Prostate gland (tissue), 2 donors: ENCODE measurements at regions not wholly inside any gene's neighbourhood (a gene's known extent, or its start where the extent isn't known, plus 50 kb on each side); places are given as distances from the start of the nearest gene placed in this dataset.
"Not testable (repeated sequence)": the region's sequence is repeated elsewhere in the genome, so short reads cannot be mapped to it uniquely, and the experiment has no call there.

ENCODE experiments used
- DNase-seq: peaks from one replicate; pipeline ENCODE4 v3.0.0-alpha.2; 2019; ENCODE audit warnings: low spot score
- H3K27ac ChIP-seq, 2 donors: fragments of 200-600 bp; sonication (generic); 2 replicates each; pipeline ENCODE4 v1.5.1; 2017 to 2019
- H3K27me3 ChIP-seq: fragments of 200-600 bp; sonication (generic); replicated peaks from 2 replicates; pipeline ENCODE4 v1.5.1; 2019; ENCODE audit not compliant: insufficient read depth
- H3K36me3 ChIP-seq, 2 donors: fragments of 200-600 bp; sonication (generic); 1 replicate in 1 of 2; 2 replicates in 1 of 2; pipeline versions ENCODE4 v1.5.1 to v1.8.1; 2017 to 2019
- H3K4me1 ChIP-seq: fragments of 200-600 bp; sonication (generic); replicated peaks from 2 replicates; pipeline ENCODE4 v1.5.1; 2019
- H3K4me3 ChIP-seq, 2 donors: fragments of 200-600 bp; sonication (generic); 2 replicates each; pipeline ENCODE4 v1.5.1; 2017 to 2019
- H3K9me3 ChIP-seq: fragments of 200-600 bp; sonication (generic); 2 replicates; pipeline ENCODE4 v1.5.1; 2017
- CTCF ChIP-seq, 4 experiments: fragments of 200-600 bp in 2 of 4; fragments of 450-650 bp in 2 of 4; sonication (generic) in 2 of 4; IDR thresholded peaks; 1 replicate in 3 of 4; 2 replicates in 1 of 4; pipeline ENCODE4 v1.5.1; 2016 to 2019; ENCODE audit warnings: antibody characterized with exemption in 4 of 4, mild to moderate bottlenecking in 2 of 4, moderate library complexity in 2 of 4
- POLR2A ChIP-seq: fragments of 450-650 bp; IDR thresholded peaks from one replicate; pipeline ENCODE4 v1.6.1; 2016; ENCODE audit warnings: antibody characterized with exemption, mild to moderate bottlenecking
- POLR2AphosphoS5 ChIP-seq: sonication (generic); formaldehyde crosslinking; IDR thresholded peaks from one replicate; pipeline ENCODE4 v1.6.1; 2017; ENCODE audit warnings: antibody characterized with exemption
- WGBS: methylation state at CpG from one replicate; pipeline ENCODE4 v1.1.5; 2018; 5-methylcytosine and 5-hydroxymethylcytosine counted together
- intact Hi-C: fragments of 100-400 bp; cut with DNase I; formaldehyde crosslinking; loops from one replicate; pipeline ENCODE4 v1.14.2; 2022

- DNase-seq = no peak
- no peak overlapping the region for H3K4me3 ChIP-seq
- no peaks in the 10 kb centered on the region for H3K4me1 ChIP-seq
- no peak overlapping the region for H3K27ac ChIP-seq
- intact Hi-C loops = no loop called here
- 25% methylated on average over 1 of the region's 1 CpG for WGBS
- no peaks in the 10 kb centered on the region for H3K36me3 ChIP-seq
- TF ChIP-seq POLR2A (no peak), CTCF (IDR thresholded peaks at IDR 0.05) (no peak), POLR2AphosphoS5 (no peak)
- H3K27me3 ChIP-seq = no peaks in the 10 kb centered on the region
- H3K9me3 ChIP-seq = no peaks in the 10 kb centered on the region
Measured at GRCh38 chr1:199837321-199837720, 190.2 kb upstream of the NR5A2 start.

GRCh38 chr1:199839608-199840007 lies 187.9 kb upstream of the NR5A2 start:
- H3K27me3 ChIP-seq, H3K36me3 ChIP-seq, H3K4me3 ChIP-seq, H3K4me1 ChIP-seq, H3K9me3 ChIP-seq, DNase-seq, H3K27ac ChIP-seq, intact Hi-C loops: not testable (repeated sequence)
- WGBS = 96% methylated on average over 8 of the region's 8 CpGs

- H3K9me3 ChIP-seq, DNase-seq, H3K4me1 ChIP-seq, H3K36me3 ChIP-seq, H3K4me3 ChIP-seq, H3K27me3 ChIP-seq, H3K27ac ChIP-seq, intact Hi-C loops: not testable (repeated sequence)
- 91% methylated on average over 2 of the region's 2 CpGs for WGBS
Measured at GRCh38 chr1:199843096-199843495, 184.4 kb upstream of the NR5A2 start.

GRCh38 chr1:199843861-199844260 lies 183.6 kb upstream of the NR5A2 start:
- 8% methylated on average over 2 of the region's 2 CpGs for WGBS
- no peak overlapping the region for H3K27ac ChIP-seq
- TF ChIP-seq CTCF (IDR thresholded peaks at IDR 0.05) (no peak), POLR2AphosphoS5 (no peak), POLR2A (no peak)
- H3K36me3 ChIP-seq = no peaks in the 10 kb centered on the region
- no peaks in the 10 kb centered on the region for H3K9me3 ChIP-seq
- H3K27me3 ChIP-seq = no peaks in the 10 kb centered on the region
- DNase-seq = no peak
- H3K4me3 ChIP-seq = no peak overlapping the region
- no peaks in the 10 kb centered on the region for H3K4me1 ChIP-seq
- intact Hi-C loops = no loop called here

- Histone ChIP-seq H3K27ac (no peak overlapping the region), H3K9me3 (no peaks in the 10 kb centered on the region), H3K4me3 (no peak overlapping the region), H3K4me1 (no peaks in the 10 kb centered on the region), H3K36me3 (no peaks in the 10 kb centered on the region), H3K27me3 (no peaks in the 10 kb centered on the region)
- TF ChIP-seq CTCF (IDR thresholded peaks at IDR 0.05) (no peak), POLR2AphosphoS5 (no peak), POLR2A (no peak)
- intact Hi-C loops = no loop called here
- WGBS = 84% methylated on average over 8 of the region's 8 CpGs
- DNase-seq = no peak
Measured at GRCh38 chr1:199847021-199847420, 180.5 kb upstream of the NR5A2 start.

GRCh38 chr1:199851439-199852140 lies 175.9 kb upstream of the NR5A2 start:
- no peaks in the 10 kb centered on the region for H3K27me3 ChIP-seq
- no peaks in the 10 kb centered on the region for H3K36me3 ChIP-seq
- TF ChIP-seq POLR2A = no peak
- TF ChIP-seq POLR2AphosphoS5 = no peak
- TF ChIP-seq CTCF (IDR thresholded peaks at IDR 0.05) = no peak
- intact Hi-C loops = no loop called here
- no peaks in the 10 kb centered on the region for H3K9me3 ChIP-seq
- H3K4me3 ChIP-seq = no peak overlapping the region
- no peak overlapping the region for H3K27ac ChIP-seq
- 61% methylated on average over 2 of the region's 2 CpGs for WGBS
- H3K4me1 ChIP-seq = no peaks in the 10 kb centered on the region
- DNase-seq = no peak
